Inflammatory macrophage (primary cell): ENCODE measurements at regions not wholly inside any gene's neighbourhood (a gene's known extent, or its start where the extent isn't known, plus 50 kb on each side); places are given as distances from the start of the nearest gene placed in this dataset.

Experiments used
- DNase-seq, 2 donors: peaks; one replicate each; pipeline ENCODE4 v3.0.0-alpha.2; 2020 to 2022

- DNase-seq = no peak
These were observed 260.7 kb upstream of the CSF3R start for GRCh38 chr1:36743286-36744005.

DNA sequence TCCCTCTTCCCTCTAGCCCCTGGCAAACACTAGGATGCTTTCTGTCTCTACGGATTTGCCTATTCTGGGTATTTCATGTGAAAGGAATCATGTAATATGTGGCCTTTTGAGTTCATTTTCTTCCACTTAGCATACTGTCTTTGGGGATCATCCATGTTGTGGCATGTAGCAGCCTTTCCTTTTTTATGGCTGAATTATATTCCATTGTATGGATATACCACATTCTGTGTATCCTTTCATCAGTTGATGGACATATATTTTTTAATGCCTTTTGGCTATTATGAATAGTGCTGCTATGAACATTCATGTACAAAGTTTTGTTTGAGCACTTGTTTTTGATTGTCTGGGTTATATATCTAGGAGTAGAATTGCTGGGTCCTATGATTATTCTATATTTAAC, 258.4 kb upstream of the CSF3R start:
- DNase-seq = no peak

GRCh38 chr1:36740446-36740845, 257.7 kb upstream of the CSF3R start:
- no peak for DNase-seq

- no peak for DNase-seq
These were observed 257.1 kb upstream of the CSF3R start for GRCh38 chr1:36739703-36740289.

GRCh38 chr1:36738245-36738644, 255.5 kb upstream of the CSF3R start:
- no peak for DNase-seq

- no peak for DNase-seq
These were observed 255.1 kb upstream of the CSF3R start for GRCh38 chr1:36737767-36738166.

GRCh38 chr1:36737038-36737555, 254.4 kb upstream of the CSF3R start:
- no peak for DNase-seq

- no peak for DNase-seq
These were observed 253.4 kb upstream of the CSF3R start for GRCh38 chr1:36735939-36736730.

DNA sequence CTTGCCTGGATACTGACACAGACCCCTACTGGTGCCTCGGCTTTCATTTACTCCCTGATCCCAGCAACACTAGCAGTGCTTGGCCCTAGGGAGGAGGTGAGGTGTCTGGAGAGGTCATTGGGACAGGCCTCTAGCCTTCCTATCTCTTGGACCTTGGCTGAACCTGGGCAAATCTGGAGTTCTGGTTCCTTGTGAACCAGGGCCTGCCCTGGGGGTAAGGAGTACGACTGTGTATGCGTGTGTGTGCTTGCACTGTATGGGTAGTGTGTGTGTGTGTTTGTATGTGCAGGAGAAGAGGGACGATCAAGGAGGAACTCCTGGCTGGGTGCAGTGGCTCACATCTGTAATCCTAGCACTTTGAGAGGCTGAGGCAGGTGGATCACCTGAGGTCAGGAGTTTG, 252.7 kb upstream of the CSF3R start:
- DNase-seq = no peak

DNA sequence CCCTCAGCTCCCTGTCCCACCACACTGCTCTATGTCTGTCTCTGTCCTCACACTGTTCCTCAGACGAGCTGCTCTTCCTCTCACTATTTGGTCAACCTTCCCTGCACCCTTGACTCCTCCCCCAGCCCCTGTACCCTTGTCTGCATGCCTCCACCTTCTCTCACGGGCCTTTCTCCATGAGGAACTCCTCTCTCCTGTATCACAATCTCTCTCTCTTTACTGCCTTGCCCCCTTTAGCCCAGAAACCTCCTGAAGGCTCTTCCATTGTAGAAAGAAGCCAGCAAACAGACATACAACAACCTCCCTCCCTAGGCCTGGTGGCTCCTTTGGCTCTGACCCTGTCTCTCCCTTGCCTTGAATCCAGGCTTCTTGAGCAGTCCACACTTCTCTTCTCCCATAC, 251.6 kb upstream of the CSF3R start:
- DNase-seq = no peak

- DNase-seq = no peak
These were observed 251.0 kb upstream of the CSF3R start for GRCh38 chr1:36733748-36734147.

DNA sequence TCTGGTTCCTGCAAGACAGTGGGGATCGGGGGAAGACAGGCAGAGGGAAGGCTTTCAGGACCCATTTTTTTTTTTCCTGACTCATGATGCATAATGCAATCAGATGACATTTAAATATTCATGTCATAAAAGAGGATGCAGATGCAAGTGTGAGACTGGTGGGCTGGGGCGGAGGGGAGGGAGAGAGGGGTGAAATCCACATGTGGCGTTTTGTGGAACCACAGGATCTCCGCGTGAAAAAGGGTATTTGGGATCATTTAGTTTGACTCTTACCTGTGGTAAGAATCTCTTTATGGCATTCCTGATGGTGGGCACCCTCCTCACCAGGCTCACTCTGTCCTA, 249.3 kb upstream of the CSF3R start:
- no peak for DNase-seq

DNA sequence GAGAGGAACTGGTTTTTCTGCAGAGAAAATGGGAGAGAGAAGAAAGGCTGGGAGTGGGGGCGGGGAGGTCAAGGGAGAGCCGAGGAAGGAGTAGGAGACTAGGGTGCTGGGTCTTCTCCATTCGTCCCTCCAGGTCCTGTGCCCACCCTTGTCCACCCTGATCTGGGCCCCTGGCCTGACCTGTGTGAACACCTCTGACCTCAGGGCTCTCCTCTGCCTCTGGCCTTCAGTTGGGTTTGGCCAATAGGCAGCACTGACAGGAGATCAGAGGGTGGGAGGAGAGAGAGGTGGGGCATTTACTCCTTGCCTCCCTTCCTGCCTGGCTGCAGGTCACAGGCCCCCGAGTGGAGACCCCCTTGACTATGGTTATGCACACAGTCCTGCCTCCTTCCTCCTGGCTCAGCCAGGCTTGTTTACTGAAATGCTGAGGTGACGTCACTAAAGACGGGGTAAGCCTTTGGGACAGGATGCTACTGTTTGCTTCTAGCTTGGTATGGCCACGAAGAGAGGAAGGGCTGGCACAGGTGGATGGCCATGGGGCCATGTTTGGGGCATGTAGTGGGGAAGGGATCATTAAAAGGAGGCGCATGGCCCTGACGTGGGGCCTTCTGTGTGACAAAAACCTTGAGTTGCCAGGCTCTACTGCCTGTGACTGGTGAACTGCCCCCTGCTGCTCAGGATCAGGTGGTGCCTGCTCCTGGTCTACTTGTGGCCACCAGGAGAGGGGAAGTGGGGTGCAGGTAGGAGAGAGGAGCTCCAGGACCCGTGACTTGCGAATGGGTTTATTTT, 248.7 kb upstream of the CSF3R start:
- DNase-seq = no peak

- no peak for DNase-seq
These were observed 247.9 kb upstream of the CSF3R start for GRCh38 chr1:36730599-36730998.

- no peak for DNase-seq
These were observed 247.2 kb upstream of the CSF3R start for GRCh38 chr1:36729716-36730510.

- DNase-seq = no peak
These were observed 246.6 kb upstream of the CSF3R start for GRCh38 chr1:36729289-36729688.

DNA sequence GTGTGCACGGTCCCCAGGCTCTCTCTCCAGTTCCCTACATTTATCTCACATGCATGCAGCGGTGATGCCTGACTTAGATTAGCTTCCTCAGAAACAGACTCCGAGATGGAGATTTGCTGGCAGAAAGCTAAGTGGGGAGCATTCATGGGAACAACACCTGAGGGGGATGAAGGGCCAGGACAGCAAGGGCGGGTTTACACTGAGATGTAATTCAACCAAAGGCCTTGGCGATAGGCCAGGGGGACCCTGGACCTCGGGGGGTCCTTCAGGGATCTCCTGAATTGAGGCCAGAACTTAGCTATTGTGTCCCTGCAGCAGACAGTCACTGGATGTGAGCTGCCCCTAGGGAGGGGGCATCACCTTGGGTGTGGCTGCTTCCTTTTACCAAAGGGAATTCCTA, 246.1 kb upstream of the CSF3R start:
- DNase-seq = no peak

DNA sequence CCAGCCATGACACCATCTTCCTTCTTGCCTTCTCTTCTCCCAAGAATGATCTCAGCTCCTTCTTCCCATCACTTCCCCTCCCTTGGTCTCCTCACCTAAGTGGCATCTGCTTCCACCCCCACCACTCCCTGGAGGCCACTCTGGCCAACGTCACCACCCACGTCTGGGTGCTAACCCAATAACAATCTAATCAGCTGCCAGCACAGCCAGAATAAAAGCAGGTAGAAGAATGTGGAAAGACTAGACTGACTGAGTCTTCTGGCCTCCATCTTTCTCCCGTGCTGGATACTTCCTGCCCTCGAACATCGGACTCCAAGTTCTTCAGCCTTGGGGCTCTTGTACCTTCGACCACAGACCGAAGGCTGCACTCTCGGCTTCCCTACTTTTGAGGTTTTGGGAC, 245.3 kb upstream of the CSF3R start:
- no peak for DNase-seq

DNA sequence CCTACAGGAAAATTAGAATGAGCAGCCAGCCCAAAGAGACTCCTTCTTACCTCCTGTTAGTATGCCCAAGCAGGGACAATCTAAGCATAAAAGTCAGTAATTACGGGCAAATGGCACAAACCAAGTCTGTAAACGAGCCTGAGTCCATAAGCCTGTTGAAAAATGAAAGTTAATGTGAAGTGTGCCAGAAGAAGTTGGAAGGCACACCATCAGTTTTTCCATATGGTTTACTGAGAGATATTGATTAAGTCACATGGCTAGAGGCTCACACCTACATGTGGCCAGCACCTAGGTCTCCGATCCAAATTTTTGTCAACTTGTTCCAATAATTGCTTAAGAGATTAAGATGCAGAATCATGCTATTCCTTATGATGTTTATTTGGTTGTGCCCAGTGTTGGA, 242.4 kb upstream of the CSF3R start:
- no peak for DNase-seq

DNA sequence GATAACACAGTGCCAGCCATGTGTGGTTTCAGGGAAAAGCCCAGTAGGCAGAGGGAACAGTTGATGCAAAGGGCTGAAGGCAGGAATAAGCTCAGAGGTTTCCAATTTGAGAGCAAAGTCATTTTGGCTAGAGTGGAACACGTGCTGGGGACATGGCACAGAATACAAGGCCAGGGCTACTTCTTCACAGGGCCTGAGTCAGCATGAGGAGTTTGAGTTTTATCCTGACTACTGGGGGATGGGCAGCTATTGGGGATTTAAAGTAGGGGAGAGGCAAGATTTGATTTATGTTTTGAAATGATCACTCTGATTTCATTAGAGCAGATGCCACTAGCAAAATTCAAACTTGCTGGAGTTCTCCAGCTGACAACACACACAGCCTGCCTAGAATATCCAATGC, 241.1 kb upstream of the CSF3R start:
- DNase-seq = no peak

DNA sequence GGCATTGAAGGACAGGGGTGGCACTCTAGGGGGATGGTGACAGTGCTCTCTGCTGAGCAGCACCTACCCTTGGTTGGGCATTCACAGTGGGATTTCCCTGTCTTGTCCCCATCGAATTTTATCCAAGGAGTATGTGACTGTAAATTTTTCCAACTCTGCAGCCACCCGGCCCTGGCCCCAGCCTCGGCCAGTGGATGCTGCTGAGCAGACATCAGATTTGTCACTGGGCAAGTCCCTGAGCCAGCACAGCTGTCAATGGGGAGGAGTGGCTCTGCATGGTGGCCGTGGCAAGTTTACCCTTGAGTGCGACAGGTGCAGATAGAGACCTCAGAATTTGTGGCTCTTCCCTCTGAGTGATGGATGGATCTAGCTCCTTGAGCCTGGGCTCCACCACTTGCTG, 240.2 kb upstream of the CSF3R start:
- no peak for DNase-seq

DNA sequence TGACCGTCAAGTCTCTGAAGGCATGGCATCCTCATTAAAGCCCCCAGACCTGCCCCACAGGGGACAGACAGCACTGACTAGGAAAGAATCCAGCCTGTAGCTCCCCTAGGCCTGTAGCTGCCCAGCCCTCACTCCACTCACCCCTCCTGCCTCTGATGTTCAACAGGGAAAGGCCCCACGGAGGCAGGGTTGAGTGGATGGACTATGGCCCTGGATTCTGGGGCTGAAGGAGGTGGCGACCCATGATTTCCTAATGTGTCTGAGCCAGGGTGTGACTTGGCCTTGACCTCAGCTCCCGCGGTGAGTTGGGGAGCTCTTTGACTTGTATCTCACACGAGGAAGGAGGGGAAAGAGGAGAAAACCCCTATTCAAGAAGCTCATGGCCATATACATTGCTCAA, 238.5 kb upstream of the CSF3R start:
- no peak for DNase-seq
